Neural cell (in vitro differentiated cells): ENCODE measurements at regions not wholly inside any gene's neighbourhood (a gene's known extent, or its start where the extent isn't known, plus 50 kb on each side); places are given as distances from the start of the nearest gene placed in this dataset.

Source experiments
- H2AFZ ChIP-seq: fragments of 200-600, 300-800 bp; sonication (generic), shearing (Covaris generic); 2 replicates; pipeline ENCODE4 v1.6.0; 2014; ENCODE audit warnings: low read depth, mild to moderate bottlenecking, antibody characterized with exemption, low read length, moderate library complexity
- H3F3A ChIP-seq: fragments of 200-600 bp; shearing (Covaris generic); 2 replicates; pipeline ENCODE4 v1.6.1; 2016; ENCODE audit warnings: mild to moderate bottlenecking, moderate library complexity, mixed read lengths, antibody characterized with exemption, low read length; ENCODE audit not compliant: insufficient read depth, poor library complexity, severe bottlenecking
- H3K27ac ChIP-seq: fragments of 200-600, 300-800 bp; sonication (generic), shearing (Covaris generic); 2 replicates; pipeline ENCODE4 v1.5.1; 2014; ENCODE audit warnings: mild to moderate bottlenecking, low read length, moderate library complexity
- H3K27me3 ChIP-seq: fragments of 300-800, 200-600 bp; sonication (generic), shearing (Covaris generic); 2 replicates; pipeline ENCODE4 v1.6.0; 2014; ENCODE audit warnings: mild to moderate bottlenecking, low read depth, low read length, moderate library complexity; ENCODE audit not compliant: insufficient read depth
- H3K36me3 ChIP-seq: fragments of 300-800, 200-600 bp; sonication (generic), shearing (Covaris generic); 2 replicates; pipeline ENCODE4 v1.5.1; 2014; ENCODE audit warnings: mild to moderate bottlenecking, antibody characterized with exemption, low read length, moderate library complexity; ENCODE audit not compliant: insufficient read depth
- H3K4me2 ChIP-seq: fragments of 300-800, 200-600 bp; sonication (generic), shearing (Covaris generic); 2 replicates; pipeline ENCODE4 v1.6.0; 2014; ENCODE audit warnings: mild to moderate bottlenecking, low read length
- H3K4me3 ChIP-seq: fragments of 300-800, 200-600 bp; sonication (generic), shearing (Covaris generic); 2 replicates; pipeline ENCODE4 v1.5.1; 2014; ENCODE audit warnings: mild to moderate bottlenecking, low read length, moderate library complexity
- H3K79me2 ChIP-seq: fragments of 200-600 bp; shearing (Covaris generic); replicated peaks from 2 replicates; pipeline ENCODE4 v1.6.0; 2014; ENCODE audit warnings: mild to moderate bottlenecking, low read length, moderate library complexity; ENCODE audit not compliant: insufficient read depth
- H3K9ac ChIP-seq: fragments of 300-800, 200-600 bp; sonication (generic), shearing (Covaris generic); 2 replicates; pipeline ENCODE4 v1.6.1; 2016; ENCODE audit warnings: mild to moderate bottlenecking, low read length, mixed read lengths
- H3K9me2 ChIP-seq: fragments of 200-600 bp; shearing (Covaris generic); 2 replicates; pipeline ENCODE4 v1.6.1; 2016; ENCODE audit warnings: mild to moderate bottlenecking, low read length, mixed read lengths; ENCODE audit not compliant: insufficient read depth
- H3K9me3 ChIP-seq: fragments of 200-600, 300-800 bp; sonication (generic), shearing (Covaris generic); 2 replicates; pipeline ENCODE4 v1.6.1; 2016; ENCODE audit warnings: mild to moderate bottlenecking, mixed run types, low read length, moderate library complexity, mixed read lengths
- H4K20me1 ChIP-seq: fragments of 200-600 bp; shearing (Covaris generic); 2 replicates; pipeline ENCODE4 v1.6.1; 2016; ENCODE audit warnings: mild to moderate bottlenecking, mixed run types; ENCODE audit not compliant: insufficient read depth
- EZH2 ChIP-seq: fragments of 200-600, 300-800 bp; shearing (Covaris generic), sonication (generic); IDR thresholded peaks from 2 replicates; pipeline ENCODE4 v1.6.1; 2014; ENCODE audit warnings: antibody characterized with exemption, low read length, borderline replicate concordance, mild to moderate bottlenecking; ENCODE audit not compliant: insufficient read depth, poor library complexity, severe bottlenecking
- MXI1 ChIP-seq: fragments of 450-650 bp; conservative IDR thresholded peaks from 2 replicates; pipeline ENCODE4 v1.6.1; 2014; ENCODE audit warnings: antibody characterized with exemption, mild to moderate bottlenecking; ENCODE audit not compliant: poor library complexity, severe bottlenecking
- POLR2AphosphoS5 ChIP-seq: IDR thresholded peaks from 2 replicates; pipeline ENCODE4 v1.6.1; 2012
- SMC3 ChIP-seq: fragments of 450-650 bp; conservative IDR thresholded peaks from 2 replicates; pipeline ENCODE4 v1.6.1; 2014; ENCODE audit warnings: antibody characterized with exemption, mild to moderate bottlenecking, moderate library complexity; ENCODE audit not compliant: poor library complexity
- TAF1 ChIP-seq: IDR thresholded peaks from 2 replicates; pipeline ENCODE4 v1.6.1; 2012; ENCODE audit warnings: low read depth
- TF ChIP-seq, protein P1 (sequence below): fragments of 450-650 bp; IDR thresholded peaks from 2 replicates; pipeline ENCODE4 v1.5.1; 2014; ENCODE audit warnings: antibody characterized with exemption, mild to moderate bottlenecking, moderate library complexity; ENCODE audit not compliant: poor library complexity, severe bottlenecking
- TF ChIP-seq, protein P2 (sequence below): IDR thresholded peaks from 2 replicates; pipeline ENCODE4 v1.6.1; 2012; ENCODE audit warnings: borderline replicate concordance

DNA sequence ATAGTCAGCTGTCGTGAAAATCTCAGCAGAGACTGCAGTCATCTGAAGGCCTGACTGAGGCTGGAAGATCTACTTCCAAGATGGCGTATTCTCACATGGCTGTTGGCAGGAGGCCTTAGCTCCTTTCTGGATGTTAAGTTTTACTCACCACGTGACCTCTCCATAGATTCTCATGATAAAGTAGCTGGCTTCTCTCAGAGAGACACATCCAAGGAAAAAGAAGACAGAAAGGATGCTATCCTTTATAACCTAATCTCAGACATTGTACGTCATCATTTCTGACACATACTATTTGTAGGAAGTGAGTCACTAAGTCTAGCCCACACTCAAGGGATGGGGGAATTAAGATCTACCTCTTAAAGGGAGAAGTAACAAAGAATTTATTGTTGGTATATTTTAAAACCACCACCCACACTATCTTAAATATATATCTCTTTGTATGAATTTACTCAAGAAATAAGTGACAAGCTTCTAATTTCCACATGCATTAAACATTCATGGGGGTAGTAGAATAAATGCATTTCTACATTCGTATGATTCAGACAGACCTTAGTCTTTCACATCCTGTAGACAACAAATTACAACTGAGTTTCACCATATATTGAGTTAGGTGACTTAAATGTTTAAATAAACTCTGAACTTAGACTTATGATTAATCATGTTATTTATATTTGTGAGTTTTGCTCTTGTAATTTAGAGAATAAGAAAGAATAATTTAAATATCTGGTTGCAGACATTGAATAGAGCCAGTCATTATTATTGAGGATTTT, 411.0 kb downstream of the LRIG3 start:
- no peak overlapping the region for H3K27ac ChIP-seq
- no peaks in the 10 kb centered on the region for H3K9me2 ChIP-seq
- TF ChIP-seq MXI1 (no peak), SMC3 (no peak), TAF1 (no peak), POLR2AphosphoS5 (no peak), EZH2 (no peak)
- TF ChIP-seq, protein P1, sequence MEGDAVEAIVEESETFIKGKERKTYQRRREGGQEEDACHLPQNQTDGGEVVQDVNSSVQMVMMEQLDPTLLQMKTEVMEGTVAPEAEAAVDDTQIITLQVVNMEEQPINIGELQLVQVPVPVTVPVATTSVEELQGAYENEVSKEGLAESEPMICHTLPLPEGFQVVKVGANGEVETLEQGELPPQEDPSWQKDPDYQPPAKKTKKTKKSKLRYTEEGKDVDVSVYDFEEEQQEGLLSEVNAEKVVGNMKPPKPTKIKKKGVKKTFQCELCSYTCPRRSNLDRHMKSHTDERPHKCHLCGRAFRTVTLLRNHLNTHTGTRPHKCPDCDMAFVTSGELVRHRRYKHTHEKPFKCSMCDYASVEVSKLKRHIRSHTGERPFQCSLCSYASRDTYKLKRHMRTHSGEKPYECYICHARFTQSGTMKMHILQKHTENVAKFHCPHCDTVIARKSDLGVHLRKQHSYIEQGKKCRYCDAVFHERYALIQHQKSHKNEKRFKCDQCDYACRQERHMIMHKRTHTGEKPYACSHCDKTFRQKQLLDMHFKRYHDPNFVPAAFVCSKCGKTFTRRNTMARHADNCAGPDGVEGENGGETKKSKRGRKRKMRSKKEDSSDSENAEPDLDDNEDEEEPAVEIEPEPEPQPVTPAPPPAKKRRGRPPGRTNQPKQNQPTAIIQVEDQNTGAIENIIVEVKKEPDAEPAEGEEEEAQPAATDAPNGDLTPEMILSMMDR = no peak
- TF ChIP-seq, protein P2, sequence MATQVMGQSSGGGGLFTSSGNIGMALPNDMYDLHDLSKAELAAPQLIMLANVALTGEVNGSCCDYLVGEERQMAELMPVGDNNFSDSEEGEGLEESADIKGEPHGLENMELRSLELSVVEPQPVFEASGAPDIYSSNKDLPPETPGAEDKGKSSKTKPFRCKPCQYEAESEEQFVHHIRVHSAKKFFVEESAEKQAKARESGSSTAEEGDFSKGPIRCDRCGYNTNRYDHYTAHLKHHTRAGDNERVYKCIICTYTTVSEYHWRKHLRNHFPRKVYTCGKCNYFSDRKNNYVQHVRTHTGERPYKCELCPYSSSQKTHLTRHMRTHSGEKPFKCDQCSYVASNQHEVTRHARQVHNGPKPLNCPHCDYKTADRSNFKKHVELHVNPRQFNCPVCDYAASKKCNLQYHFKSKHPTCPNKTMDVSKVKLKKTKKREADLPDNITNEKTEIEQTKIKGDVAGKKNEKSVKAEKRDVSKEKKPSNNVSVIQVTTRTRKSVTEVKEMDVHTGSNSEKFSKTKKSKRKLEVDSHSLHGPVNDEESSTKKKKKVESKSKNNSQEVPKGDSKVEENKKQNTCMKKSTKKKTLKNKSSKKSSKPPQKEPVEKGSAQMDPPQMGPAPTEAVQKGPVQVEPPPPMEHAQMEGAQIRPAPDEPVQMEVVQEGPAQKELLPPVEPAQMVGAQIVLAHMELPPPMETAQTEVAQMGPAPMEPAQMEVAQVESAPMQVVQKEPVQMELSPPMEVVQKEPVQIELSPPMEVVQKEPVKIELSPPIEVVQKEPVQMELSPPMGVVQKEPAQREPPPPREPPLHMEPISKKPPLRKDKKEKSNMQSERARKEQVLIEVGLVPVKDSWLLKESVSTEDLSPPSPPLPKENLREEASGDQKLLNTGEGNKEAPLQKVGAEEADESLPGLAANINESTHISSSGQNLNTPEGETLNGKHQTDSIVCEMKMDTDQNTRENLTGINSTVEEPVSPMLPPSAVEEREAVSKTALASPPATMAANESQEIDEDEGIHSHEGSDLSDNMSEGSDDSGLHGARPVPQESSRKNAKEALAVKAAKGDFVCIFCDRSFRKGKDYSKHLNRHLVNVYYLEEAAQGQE = no peak
- H3K36me3 ChIP-seq = no peaks in the 10 kb centered on the region
- H3K9ac ChIP-seq = no peak overlapping the region
- H4K20me1 ChIP-seq = no peaks in the 10 kb centered on the region
- H3K79me2 ChIP-seq = no peaks in the 10 kb centered on the region
- no peak overlapping the region for H2AFZ ChIP-seq
- no peak overlapping the region for H3K4me2 ChIP-seq
- H3F3A ChIP-seq = no peaks in the 10 kb centered on the region
- no peak overlapping the region for H3K4me3 ChIP-seq
- no peaks in the 10 kb centered on the region for H3K27me3 ChIP-seq
- no peaks in the 10 kb centered on the region for H3K9me3 ChIP-seq

DNA sequence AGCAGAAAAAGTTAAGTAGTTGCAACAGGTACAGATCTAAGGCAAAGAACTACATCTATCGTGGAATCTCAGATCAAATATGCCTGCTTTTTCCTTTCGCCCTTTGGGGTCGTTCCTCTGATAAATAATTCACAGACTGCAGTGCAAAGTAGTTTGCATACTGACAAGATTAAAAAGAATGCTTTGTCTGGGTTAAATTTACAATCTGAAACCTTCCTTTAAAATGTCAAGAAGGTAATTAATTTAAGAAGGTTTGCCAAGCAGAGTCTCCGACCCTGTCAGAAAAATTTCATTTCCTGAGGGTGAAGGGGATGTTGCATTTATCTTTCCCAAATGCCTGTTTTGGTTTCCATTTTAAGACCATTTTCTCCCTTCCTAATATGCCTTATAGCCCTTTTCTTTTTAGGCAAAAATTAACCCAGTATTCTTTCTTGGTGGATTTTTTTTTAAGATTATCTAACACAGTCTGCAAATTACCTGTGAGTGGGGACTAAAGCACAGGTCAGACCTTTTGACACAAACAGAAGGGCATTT, 406.9 kb downstream of the LRIG3 start:
- H3K79me2 ChIP-seq = no peaks in the 10 kb centered on the region
- H3K27me3 ChIP-seq = no peaks in the 10 kb centered on the region
- H3K4me3 ChIP-seq = no peak overlapping the region
- no peaks in the 10 kb centered on the region for H4K20me1 ChIP-seq
- H3K9me2 ChIP-seq = no peaks in the 10 kb centered on the region
- H3F3A ChIP-seq = no peaks in the 10 kb centered on the region
- TF ChIP-seq SMC3 = no peak
- no peak for TF ChIP-seq MXI1
- TF ChIP-seq, protein P1 = no peak
- TF ChIP-seq, protein P2 = no peak
- no peak overlapping the region for H3K9ac ChIP-seq
- H3K4me2 ChIP-seq = no peak overlapping the region
- H3K27ac ChIP-seq = no peak overlapping the region
- H3K36me3 ChIP-seq = no peaks in the 10 kb centered on the region
- H3K9me3 ChIP-seq = no peaks in the 10 kb centered on the region
- no peak overlapping the region for H2AFZ ChIP-seq
